GM12872 (cell line): ENCODE measurements at regions not wholly inside any gene's neighbourhood (a gene's known extent, or its start where the extent isn't known, plus 50 kb on each side); places are given as distances from the start of the nearest gene placed in this dataset.

Experiments used
- TF ChIP-seq, protein P1 (sequence below): IDR thresholded peaks from 3 replicates; pipeline ENCODE4 v1.5.1; 2011; ENCODE audit warnings: low read depth, mild to moderate bottlenecking, low read length, moderate library complexity; ENCODE audit not compliant: insufficient read depth

DNA sequence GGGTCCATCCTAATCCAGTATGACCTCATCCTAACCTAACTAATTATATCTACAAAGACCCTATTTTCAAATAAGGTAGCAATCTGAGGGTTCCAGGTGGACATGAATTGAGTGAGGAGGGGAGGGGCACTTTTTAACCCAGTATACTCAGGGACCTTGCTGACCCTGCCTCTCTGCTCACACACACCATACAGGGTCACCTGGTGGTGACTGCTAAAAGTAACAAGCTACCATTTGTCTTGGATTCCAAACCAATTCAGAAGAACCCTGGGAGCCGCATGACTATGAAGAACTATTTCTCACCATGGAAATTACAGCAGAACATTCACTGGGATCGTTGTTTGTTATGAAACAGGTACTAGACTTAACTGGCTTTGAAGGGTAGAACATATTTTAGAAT is 151.9 kb downstream of the LACC1 start:
- TF ChIP-seq, protein P1, sequence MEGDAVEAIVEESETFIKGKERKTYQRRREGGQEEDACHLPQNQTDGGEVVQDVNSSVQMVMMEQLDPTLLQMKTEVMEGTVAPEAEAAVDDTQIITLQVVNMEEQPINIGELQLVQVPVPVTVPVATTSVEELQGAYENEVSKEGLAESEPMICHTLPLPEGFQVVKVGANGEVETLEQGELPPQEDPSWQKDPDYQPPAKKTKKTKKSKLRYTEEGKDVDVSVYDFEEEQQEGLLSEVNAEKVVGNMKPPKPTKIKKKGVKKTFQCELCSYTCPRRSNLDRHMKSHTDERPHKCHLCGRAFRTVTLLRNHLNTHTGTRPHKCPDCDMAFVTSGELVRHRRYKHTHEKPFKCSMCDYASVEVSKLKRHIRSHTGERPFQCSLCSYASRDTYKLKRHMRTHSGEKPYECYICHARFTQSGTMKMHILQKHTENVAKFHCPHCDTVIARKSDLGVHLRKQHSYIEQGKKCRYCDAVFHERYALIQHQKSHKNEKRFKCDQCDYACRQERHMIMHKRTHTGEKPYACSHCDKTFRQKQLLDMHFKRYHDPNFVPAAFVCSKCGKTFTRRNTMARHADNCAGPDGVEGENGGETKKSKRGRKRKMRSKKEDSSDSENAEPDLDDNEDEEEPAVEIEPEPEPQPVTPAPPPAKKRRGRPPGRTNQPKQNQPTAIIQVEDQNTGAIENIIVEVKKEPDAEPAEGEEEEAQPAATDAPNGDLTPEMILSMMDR = no peak

DNA sequence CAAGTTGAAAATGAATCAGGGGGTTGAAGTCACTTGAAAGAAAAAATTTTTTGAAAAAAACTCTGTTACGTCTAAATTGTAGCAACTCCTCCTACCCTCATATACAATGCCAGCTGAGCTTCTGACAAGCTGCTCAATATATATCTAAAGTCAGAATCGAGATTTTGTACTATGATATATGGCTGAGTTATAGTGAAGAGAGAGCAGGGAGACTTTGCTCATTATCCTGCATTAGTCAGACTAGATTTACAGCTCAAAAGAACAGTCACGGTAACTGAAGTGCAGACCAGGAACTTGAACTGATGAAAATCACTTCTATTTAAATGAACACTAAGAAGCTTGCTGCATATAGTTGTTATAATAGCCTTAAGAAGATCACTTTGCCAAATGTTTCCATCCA is 153.1 kb downstream of the LACC1 start:
- TF ChIP-seq, protein P1 = no peak

DNA sequence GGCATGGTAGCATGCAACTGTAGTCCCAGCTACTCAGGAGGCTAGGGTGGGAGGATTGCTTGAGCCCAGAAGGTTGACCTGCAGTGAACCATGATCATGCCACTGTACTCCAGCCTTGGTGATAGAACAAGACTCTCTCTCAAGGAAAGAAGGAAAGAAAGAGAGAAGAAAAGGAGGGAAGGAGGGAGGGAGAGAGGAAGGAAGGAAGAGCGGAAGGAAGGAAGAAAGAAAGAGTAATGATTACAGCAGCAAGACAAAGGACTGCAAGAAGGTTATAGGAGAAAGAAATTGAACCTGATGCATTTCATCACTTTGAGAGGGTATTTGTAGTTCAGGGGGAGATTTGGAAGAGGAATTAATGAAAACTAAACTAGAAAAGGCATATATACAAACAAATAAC is 155.7 kb downstream of the LACC1 start:
- TF ChIP-seq, protein P1 = no peak

DNA sequence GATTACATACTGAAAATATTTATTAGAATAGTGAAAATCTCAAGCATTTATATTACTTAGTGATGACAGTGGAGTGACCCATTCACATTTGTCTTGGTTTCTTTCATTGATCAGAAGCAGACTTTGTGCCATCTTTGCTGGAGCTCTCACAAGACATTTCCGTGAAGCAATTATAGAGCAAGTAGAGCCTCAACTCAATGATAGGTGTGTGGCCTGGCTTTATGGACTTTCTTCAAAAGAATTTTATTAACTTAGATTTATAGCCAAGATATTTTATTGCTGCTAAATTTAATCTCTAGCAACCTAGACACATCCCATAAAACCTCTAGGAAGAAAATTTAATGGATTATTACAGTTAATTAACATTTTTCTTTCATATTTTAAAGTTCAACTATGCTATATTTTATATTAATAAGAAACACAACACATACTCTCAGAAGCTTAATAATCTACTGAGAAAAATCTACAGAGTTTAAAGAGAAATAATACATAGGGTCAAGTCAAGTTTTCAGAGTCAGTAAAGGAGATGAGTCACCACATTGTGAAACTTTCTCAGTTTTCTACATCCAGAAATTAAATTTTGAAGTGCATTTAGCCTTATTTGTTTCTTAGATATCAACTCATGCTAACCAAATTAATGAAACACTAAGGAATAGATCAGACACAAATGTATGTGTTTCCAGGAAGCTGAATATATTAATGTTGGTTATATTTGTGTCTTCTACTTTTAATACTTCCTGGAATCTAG is 160.5 kb downstream of the LACC1 start:
- TF ChIP-seq, protein P1 = no peak

DNA sequence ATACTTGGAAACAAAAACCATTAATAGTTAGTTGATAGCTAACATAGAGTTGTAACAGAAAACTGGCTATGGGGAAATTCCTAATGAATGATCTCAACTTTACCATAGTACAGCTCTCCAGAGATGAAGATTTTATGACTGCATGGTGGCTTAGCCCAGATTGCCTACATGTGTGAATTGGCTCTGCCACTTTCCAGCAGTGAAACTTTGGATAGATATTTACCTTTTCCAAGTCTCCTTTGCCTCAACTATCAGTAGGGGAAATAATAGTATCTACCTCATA is 161.1 kb downstream of the LACC1 start:
- TF ChIP-seq, protein P1 = no peak

DNA sequence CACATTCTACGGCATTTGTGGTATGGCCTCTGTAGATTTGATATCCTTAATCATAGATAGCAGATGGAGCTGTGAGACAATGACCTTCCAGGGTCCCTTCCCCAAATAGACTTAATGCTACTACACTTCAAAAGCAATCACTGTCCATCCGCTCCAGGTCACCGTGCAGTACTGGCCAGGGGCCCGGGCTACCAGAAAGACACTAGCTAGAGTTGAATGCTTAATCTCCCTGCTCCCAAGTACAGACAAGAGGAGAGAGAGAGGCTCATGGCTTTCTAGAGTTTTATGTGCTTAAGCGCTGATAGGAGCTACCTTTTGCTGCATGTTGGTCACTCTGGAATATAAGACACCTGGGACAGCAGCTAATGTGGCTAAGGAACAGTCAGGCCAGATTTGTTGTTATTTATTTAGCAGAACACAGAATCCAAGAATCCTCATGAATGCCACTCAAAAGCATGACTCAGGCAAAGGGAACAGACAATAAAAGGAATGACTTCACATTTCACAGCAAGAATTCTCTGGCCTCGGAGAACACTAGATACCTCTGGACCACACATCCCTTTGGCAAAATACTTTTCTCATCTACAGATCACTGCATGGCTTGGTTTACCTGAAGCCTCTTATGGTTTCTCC is 165.0 kb downstream of the LACC1 start:
- TF ChIP-seq, protein P1 = no peak

DNA sequence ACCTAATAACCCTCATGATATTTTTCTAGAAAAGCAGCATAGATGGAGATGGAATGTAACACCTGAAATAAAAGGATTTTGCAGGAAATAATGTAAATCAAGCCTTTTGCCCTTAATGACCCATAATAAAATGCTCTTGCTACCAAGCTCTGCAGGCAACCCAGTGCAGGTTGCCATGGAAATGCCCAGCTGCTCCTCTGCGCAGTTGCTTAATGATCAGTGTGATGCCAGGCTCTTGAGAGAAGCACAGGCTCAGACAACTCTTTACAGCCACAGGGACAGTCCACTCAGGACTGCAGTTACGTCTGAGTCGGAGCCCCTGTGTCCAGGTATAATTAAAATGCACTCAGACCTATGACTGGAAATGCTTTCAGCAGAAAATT is 165.5 kb downstream of the LACC1 start:
- TF ChIP-seq, protein P1 = no peak

DNA sequence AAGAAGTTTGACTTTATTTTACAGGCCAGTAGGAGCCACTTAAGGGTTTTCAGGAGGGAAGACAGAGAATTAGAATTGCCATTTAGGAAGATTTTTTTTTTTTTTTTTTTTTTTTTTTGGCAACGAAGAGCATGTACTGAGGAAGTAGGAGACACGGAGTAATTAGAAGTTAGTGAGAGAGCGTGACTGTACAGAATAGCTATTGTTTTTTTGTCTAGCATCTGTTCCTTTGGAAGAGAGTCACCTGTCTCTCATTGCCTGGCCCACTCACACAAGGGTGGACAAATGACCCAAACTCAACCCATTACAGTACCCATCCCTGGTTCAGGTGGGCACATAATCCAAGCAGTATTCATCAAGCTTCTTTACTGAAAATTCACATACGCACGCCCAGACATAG is 166.7 kb downstream of the LACC1 start:
- TF ChIP-seq, protein P1 = no peak
